NB4 (cell line): ENCODE measurements at regions not wholly inside any gene's neighbourhood (a gene's known extent, or its start where the extent isn't known, plus 50 kb on each side); places are given as distances from the start of the nearest gene placed in this dataset.

ENCODE experiments used
- DNase-seq: peaks from one replicate; pipeline ENCODE4 v3.0.0; 2010; ENCODE audit warnings: low read depth
- H3K4me3 ChIP-seq: one replicate; pipeline ENCODE4 v1.5.1; 2011; ENCODE audit warnings: mild to moderate bottlenecking, low read depth, low read length, moderate library complexity
- CTCF ChIP-seq: IDR thresholded peaks from one replicate; pipeline ENCODE4 v1.5.1; 2012; ENCODE audit warnings: low read depth, low read length
- MYC ChIP-seq: IDR thresholded peaks from 2 replicates; pipeline ENCODE4 v1.6.1; 2011; ENCODE audit warnings: low read depth, low read length
- POLR2A ChIP-seq: IDR thresholded peaks from 2 replicates; pipeline ENCODE4 v1.6.1; 2011; ENCODE audit warnings: mild to moderate bottlenecking; ENCODE audit not compliant: insufficient read length; ENCODE audit errors: extremely low read depth
- TF ChIP-seq, protein P1 (sequence below): IDR thresholded peaks from 2 replicates; pipeline ENCODE4 v1.6.1; 2011; ENCODE audit warnings: low read depth, low read length

DNA sequence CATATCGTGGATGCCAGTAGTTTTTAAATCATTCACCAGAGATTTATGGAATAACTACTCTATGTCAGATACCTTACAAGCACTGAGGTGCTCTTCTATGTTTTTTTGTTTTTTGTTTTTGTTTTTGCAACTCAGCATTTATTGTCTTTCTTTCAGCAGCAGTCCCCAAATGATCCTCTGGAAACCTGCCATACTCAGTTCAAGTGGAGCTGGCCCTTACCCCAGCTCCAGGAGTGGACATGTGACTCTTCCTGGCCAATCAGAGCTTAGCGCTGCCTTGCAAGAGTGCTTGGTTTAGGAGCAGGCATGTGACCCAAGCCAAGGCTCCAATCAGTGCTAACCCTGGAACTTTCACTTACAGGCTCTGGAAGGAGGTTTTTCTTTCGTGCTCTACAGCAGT is 356.6 kb upstream of the ZMIZ1 start:
- no peak overlapping the region for H3K4me3 ChIP-seq
- DNase-seq = no peak
- no peak for TF ChIP-seq POLR2A
- no peak for TF ChIP-seq MYC
- no peak for TF ChIP-seq CTCF
- TF ChIP-seq, protein P1, sequence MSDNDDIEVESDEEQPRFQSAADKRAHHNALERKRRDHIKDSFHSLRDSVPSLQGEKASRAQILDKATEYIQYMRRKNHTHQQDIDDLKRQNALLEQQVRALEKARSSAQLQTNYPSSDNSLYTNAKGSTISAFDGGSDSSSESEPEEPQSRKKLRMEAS = no peak

DNA sequence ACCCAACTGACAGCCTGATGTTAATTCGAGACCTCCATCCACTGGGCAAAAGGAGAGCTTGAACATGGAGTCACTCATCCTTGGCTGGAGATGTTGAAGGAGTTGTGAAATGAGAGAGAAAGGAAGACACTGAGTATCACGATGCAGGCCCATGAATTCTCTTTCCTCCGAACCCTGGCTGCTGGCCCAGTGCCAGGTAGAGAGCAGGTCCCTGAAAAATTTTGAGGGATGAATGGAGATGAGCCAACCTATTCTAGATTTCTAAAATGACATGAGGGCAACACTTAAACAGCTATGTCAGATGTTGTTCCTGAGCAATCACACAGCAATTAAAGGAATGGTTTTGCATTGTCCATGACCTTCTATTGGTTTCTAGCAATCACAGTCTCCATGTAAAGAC is 355.1 kb upstream of the ZMIZ1 start:
- no peak for TF ChIP-seq MYC
- no peak for TF ChIP-seq POLR2A
- TF ChIP-seq CTCF = no peak
- TF ChIP-seq, protein P1 = no peak
- DNase-seq = no peak
- H3K4me3 ChIP-seq = no peak overlapping the region

DNA sequence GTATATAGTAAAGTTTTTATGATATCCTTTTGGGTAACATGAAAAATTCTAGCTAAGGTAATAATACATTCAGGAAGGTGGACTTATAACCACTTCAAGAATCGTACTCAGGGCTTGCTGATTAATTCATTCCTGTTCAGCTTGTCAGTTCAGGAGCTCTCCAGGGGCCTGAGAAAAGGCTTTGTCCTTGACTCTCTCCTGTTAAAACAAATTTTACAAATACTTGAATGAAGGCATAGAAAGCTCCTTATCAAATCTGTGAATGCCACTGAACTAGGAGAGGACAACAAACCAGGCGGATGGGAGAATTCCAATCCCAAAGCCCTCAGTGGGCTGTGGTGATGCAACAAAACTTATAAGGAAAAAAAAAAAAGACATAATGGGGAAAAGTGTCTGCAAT is 354.5 kb upstream of the ZMIZ1 start:
- no peak for DNase-seq
- H3K4me3 ChIP-seq = no peak overlapping the region
- no peak for TF ChIP-seq MYC
- TF ChIP-seq, protein P1 = no peak
- no peak for TF ChIP-seq POLR2A
- no peak for TF ChIP-seq CTCF

- TF ChIP-seq, protein P1 = no peak
- TF ChIP-seq POLR2A = no peak
- no peak for TF ChIP-seq MYC
- no peak for TF ChIP-seq CTCF
- H3K4me3 ChIP-seq = no peak overlapping the region
- DNase-seq = no peak
Observed at GRCh38 chr10:78715435-78715834, 353.3 kb upstream of the ZMIZ1 start.

GRCh38 chr10:78716043-78716660 is 352.6 kb upstream of the ZMIZ1 start:
- no peak for DNase-seq
- TF ChIP-seq, protein P1 = no peak
- no peak for TF ChIP-seq POLR2A
- TF ChIP-seq MYC = no peak
- TF ChIP-seq CTCF = no peak
- H3K4me3 ChIP-seq = no peak overlapping the region

GRCh38 chr10:78717200-78717599 is 351.6 kb upstream of the ZMIZ1 start:
- no peak for DNase-seq
- TF ChIP-seq CTCF = no peak
- TF ChIP-seq MYC = no peak
- no peak for TF ChIP-seq POLR2A
- TF ChIP-seq, protein P1 = no peak
- H3K4me3 ChIP-seq = no peak overlapping the region
